Ishikawa (cell line): ENCODE measurements at regions not wholly inside any gene's neighbourhood (a gene's known extent, or its start where the extent isn't known, plus 50 kb on each side); places are given as distances from the start of the nearest gene placed in this dataset.

Experiments used
- EGR1 ChIP-seq: IDR thresholded peaks from 2 replicates; pipeline ENCODE4 v1.6.1; 2012
- FOXM1 ChIP-seq: IDR thresholded peaks from 2 replicates; pipeline ENCODE4 v1.6.1; 2012; ENCODE audit warnings: low read depth, borderline replicate concordance
- NFIC ChIP-seq: IDR thresholded peaks from 2 replicates; pipeline ENCODE4 v1.6.1; 2012

GRCh38 chr10:129004398-129004797 is 462.6 kb upstream of the MGMT start:
- no peak for TF ChIP-seq NFIC
- no peak for TF ChIP-seq FOXM1
- TF ChIP-seq EGR1, result no peak
